ENCODE measurements at regions not wholly inside any gene's neighbourhood (a gene's known extent, or its start where the extent isn't known, plus 50 kb on each side); places are given as distances from the start of the nearest gene placed in this dataset.

DNA sequence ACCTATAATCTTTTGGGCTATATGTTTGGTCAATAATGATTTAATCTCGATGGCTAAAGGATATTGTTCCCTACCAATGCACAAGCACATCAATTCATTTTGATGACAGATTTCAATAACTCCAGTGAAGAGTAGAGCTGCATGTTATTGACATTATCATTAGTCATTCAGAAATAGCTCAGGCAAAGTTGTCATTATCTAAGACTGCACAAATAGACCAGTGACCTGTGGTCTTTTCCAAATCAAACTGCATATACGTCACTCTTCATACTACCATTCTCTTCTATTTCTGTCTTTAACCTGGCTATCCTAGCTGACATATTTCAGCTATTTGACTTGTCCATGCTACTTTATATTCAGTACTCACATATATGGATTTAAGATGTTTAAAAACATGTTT, 1050.8 kb downstream of the C4orf33 start:
- TF ChIP-seq, protein P1, sequence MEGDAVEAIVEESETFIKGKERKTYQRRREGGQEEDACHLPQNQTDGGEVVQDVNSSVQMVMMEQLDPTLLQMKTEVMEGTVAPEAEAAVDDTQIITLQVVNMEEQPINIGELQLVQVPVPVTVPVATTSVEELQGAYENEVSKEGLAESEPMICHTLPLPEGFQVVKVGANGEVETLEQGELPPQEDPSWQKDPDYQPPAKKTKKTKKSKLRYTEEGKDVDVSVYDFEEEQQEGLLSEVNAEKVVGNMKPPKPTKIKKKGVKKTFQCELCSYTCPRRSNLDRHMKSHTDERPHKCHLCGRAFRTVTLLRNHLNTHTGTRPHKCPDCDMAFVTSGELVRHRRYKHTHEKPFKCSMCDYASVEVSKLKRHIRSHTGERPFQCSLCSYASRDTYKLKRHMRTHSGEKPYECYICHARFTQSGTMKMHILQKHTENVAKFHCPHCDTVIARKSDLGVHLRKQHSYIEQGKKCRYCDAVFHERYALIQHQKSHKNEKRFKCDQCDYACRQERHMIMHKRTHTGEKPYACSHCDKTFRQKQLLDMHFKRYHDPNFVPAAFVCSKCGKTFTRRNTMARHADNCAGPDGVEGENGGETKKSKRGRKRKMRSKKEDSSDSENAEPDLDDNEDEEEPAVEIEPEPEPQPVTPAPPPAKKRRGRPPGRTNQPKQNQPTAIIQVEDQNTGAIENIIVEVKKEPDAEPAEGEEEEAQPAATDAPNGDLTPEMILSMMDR (IDR thresholded peaks at IDR 0.05) = no peak
- no peak for TF ChIP-seq POLR2A (IDR thresholded peaks at IDR 0.05)
